PC-9 (cell line): ENCODE measurements at regions not wholly inside any gene's neighbourhood (a gene's known extent, or its start where the extent isn't known, plus 50 kb on each side); places are given as distances from the start of the nearest gene placed in this dataset.

Experiments used
- BruUV-seq: library from RNA; stranded (reverse); fragments of 400-500 nt; replicated peaks from 2 replicates; lab custom pipeline; 2021; lab: Mats Ljungman, UMichigan
- CTCF ChIA-PET: fragments of 300-600 bp; sonication (Branson Sonifier 250); formaldehyde crosslinking; loops from one replicate; lab custom pipeline; 2022; ENCODE audit warnings: antibody characterized with exemption; lab: Charles Lee
- POLR2A ChIA-PET: fragments of 300-600 bp; sonication (Branson Sonifier 250); formaldehyde crosslinking; loops from one replicate; lab custom pipeline; 2022; ENCODE audit warnings: antibody characterized with exemption; ENCODE audit not compliant: unreplicated experiment; lab: Charles Lee
- DNase-seq, 2 experiments: peaks; one replicate each; pipeline versions ENCODE4 v3.0.0 to v3.0.0-alpha.2; 2015 to 2022; ENCODE audit warnings: mixed read lengths in 1 of 2
- H2AFZ ChIP-seq: fragments of 200-600 bp; sonication (generic); 2 replicates; pipeline ENCODE4 v1.8.1; 2017; ENCODE audit warnings: antibody characterized with exemption
- H3F3A ChIP-seq: fragments of 200-600 bp; sonication (generic); 2 replicates; pipeline ENCODE4 v1.8.1; 2017; ENCODE audit warnings: antibody characterized with exemption, mild to moderate bottlenecking, low read depth; ENCODE audit not compliant: insufficient read depth
- H3K27ac ChIP-seq: fragments of 200-600 bp; sonication (generic); 2 replicates; pipeline ENCODE4 v1.6.1; 2016; ENCODE audit warnings: mixed run types
- H3K27me3 ChIP-seq: fragments of 200-600 bp; sonication (generic); 2 replicates; pipeline ENCODE4 v1.6.1; 2016; ENCODE audit warnings: low read depth, mixed run types; ENCODE audit not compliant: insufficient read depth
- H3K36me3 ChIP-seq: fragments of 200-600 bp; sonication (generic); 2 replicates; pipeline ENCODE4 v1.6.1; 2016; ENCODE audit warnings: low read depth, mixed run types
- H3K4me1 ChIP-seq: fragments of 200-600 bp; sonication (generic); replicated peaks from 2 replicates; pipeline ENCODE4 v1.6.1; 2016; ENCODE audit warnings: mixed run types; ENCODE audit not compliant: insufficient read depth
- H3K4me2 ChIP-seq: fragments of 200-600 bp; sonication (generic); 2 replicates; pipeline ENCODE4 v1.6.1; 2017; ENCODE audit warnings: mixed run types
- H3K4me3 ChIP-seq: fragments of 200-600 bp; sonication (generic); 2 replicates; pipeline ENCODE4 v1.6.1; 2016; ENCODE audit warnings: mixed run types
- H3K79me2 ChIP-seq: fragments of 200-600 bp; sonication (generic); 2 replicates; pipeline ENCODE4 v1.6.1; 2017; ENCODE audit warnings: low read depth, mixed run types
- H3K9me2 ChIP-seq: fragments of 200-600 bp; sonication (generic); 2 replicates; pipeline ENCODE4 v1.8.1; 2017; ENCODE audit warnings: mild to moderate bottlenecking; ENCODE audit not compliant: insufficient read depth
- H3K9me3 ChIP-seq: fragments of 200-600 bp; sonication (generic); 2 replicates; pipeline ENCODE4 v1.8.1; 2016; ENCODE audit warnings: low read depth; ENCODE audit not compliant: insufficient read depth
- H4K20me1 ChIP-seq: fragments of 200-600 bp; sonication (generic); 2 replicates; pipeline ENCODE4 v1.8.1; 2017; ENCODE audit not compliant: insufficient read depth
- CTCF ChIP-seq: fragments of 200-600 bp; sonication (generic); conservative IDR thresholded peaks from 2 replicates; pipeline ENCODE4 v1.6.1; 2017; ENCODE audit warnings: mixed run types, antibody characterized with exemption, mild to moderate bottlenecking, moderate library complexity
- EZH2 ChIP-seq: fragments of 200-600 bp; sonication (generic); IDR thresholded peaks from 2 replicates; pipeline ENCODE4 v1.8.0; 2017; ENCODE audit warnings: antibody characterized with exemption, low read depth
- intact Hi-C: fragments of 100-400 bp; cut with micrococcal nuclease; formaldehyde crosslinking; loops from one replicate; pipeline ENCODE4 v1.10.0; 2022; ENCODE audit not compliant: unreplicated experiment

- TF ChIP-seq EZH2 (no peak), CTCF (no peak)
- no peak overlapping the region for H2AFZ ChIP-seq
- H3K27ac ChIP-seq = no peak overlapping the region
- ChIA-PET POLR2A (no interaction called here), CTCF (no interaction called here)
- H3K36me3 ChIP-seq = no peaks in the 10 kb centered on the region
- intact Hi-C loops = no loop called here
- no peaks in the 10 kb centered on the region; the same call in 1 of the 2 replicates for H3K9me3 ChIP-seq
- H3F3A ChIP-seq = no peaks in the 10 kb centered on the region
- H3K4me1 ChIP-seq = no peaks in the 10 kb centered on the region
- no peaks in the 10 kb centered on the region for H4K20me1 ChIP-seq
- BruUV-seq = no TSS peak
- no peaks in the 10 kb centered on the region for H3K27me3 ChIP-seq
- no peaks in the 10 kb centered on the region for H3K79me2 ChIP-seq
- no peak overlapping the region for H3K4me3 ChIP-seq
- no peak for DNase-seq
- no peak overlapping the region for H3K4me2 ChIP-seq
- no peaks in the 10 kb centered on the region; the same call in 1 of the 2 replicates for H3K9me2 ChIP-seq
Measured at GRCh38 chr18:56035546-56035945, 447.6 kb upstream of the TCF4 start.

GRCh38 chr18:56034949-56035348 is 447.0 kb upstream of the TCF4 start:
- Histone ChIP-seq H3K27me3 (no peaks in the 10 kb centered on the region), H2AFZ (no peak overlapping the region), H3K9me3 (no peaks in the 10 kb centered on the region; the same call in 1 of the 2 replicates), H3K4me2 (no peak overlapping the region), H3K36me3 (no peaks in the 10 kb centered on the region), H3K27ac (no peak overlapping the region), H3K4me3 (no peak overlapping the region), H3K4me1 (no peaks in the 10 kb centered on the region), H3F3A (no peaks in the 10 kb centered on the region), H4K20me1 (no peaks in the 10 kb centered on the region), H3K9me2 (no peaks in the 10 kb centered on the region; the same call in 1 of the 2 replicates), H3K79me2 (no peaks in the 10 kb centered on the region)
- TF ChIP-seq EZH2 (no peak), CTCF (no peak)
- ChIA-PET CTCF (no interaction called here), POLR2A (no interaction called here)
- DNase-seq = no peak
- intact Hi-C loops = no loop called here
- no TSS peak for BruUV-seq

- intact Hi-C loops = no loop called here
- Histone ChIP-seq H3K4me3 (no peak overlapping the region), H3K27ac (no peak overlapping the region), H3K9me3 (no peaks in the 10 kb centered on the region; the same call in 1 of the 2 replicates), H3K4me1 (no peaks in the 10 kb centered on the region), H3K27me3 (no peaks in the 10 kb centered on the region), H4K20me1 (no peaks in the 10 kb centered on the region), H3F3A (no peaks in the 10 kb centered on the region), H3K4me2 (no peak overlapping the region), H2AFZ (no peak overlapping the region), H3K36me3 (no peaks in the 10 kb centered on the region), H3K79me2 (no peaks in the 10 kb centered on the region), H3K9me2 (no peaks in the 10 kb centered on the region)
- TF ChIP-seq CTCF = no peak
- TF ChIP-seq EZH2 = no peak
- ChIA-PET POLR2A (no interaction called here), CTCF (no interaction called here)
- no TSS peak for BruUV-seq
- DNase-seq = no peak
Measured at GRCh38 chr18:56030060-56030459, 442.1 kb upstream of the TCF4 start.
